G401 (cell line): ENCODE measurements at regions not wholly inside any gene's neighbourhood (a gene's known extent, or its start where the extent isn't known, plus 50 kb on each side); places are given as distances from the start of the nearest gene placed in this dataset.

Experiments used
- DNase-seq: peaks from one replicate; pipeline ENCODE4 v3.0.0-alpha.2; 2015; ENCODE audit warnings: low spot score
- in situ Hi-C: cut with HindIII; loops from 2 replicates; pipeline ENCODE4 v1.10.0; 2016; ENCODE audit warnings: low sequenced_read_pairs, mixed read lengths

- in situ Hi-C loops = no loop called here
- DNase-seq = no peak
These were observed 59.6 kb upstream of the CDH13 start for GRCh38 chr16:82567175-82567574.

- DNase-seq = no peak
- in situ Hi-C loops = no loop called here
These were observed 63.4 kb upstream of the CDH13 start for GRCh38 chr16:82563401-82563800.

GRCh38 chr16:82562183-82562683 lies 64.5 kb upstream of the CDH13 start:
- DNase-seq = no peak
- in situ Hi-C loops = no loop called here

- DNase-seq = no peak
- in situ Hi-C loops = no loop called here
These were observed 65.9 kb upstream of the CDH13 start for GRCh38 chr16:82560805-82561325.

- no peak for DNase-seq
- in situ Hi-C loops = no loop called here
These were observed 82.2 kb upstream of the CDH13 start for GRCh38 chr16:82544378-82545160.

GRCh38 chr16:82542714-82543113 lies 84.1 kb upstream of the CDH13 start:
- in situ Hi-C loops = no loop called here
- no peak for DNase-seq

- no peak for DNase-seq
- in situ Hi-C loops = no loop called here
These were observed 85.7 kb upstream of the CDH13 start for GRCh38 chr16:82541103-82541502.

- in situ Hi-C loops = no loop called here
- DNase-seq = no peak
These were observed 91.0 kb upstream of the CDH13 start for GRCh38 chr16:82535764-82536163.

- in situ Hi-C loops = no loop called here
- DNase-seq = no peak
These were observed 91.5 kb upstream of the CDH13 start for GRCh38 chr16:82535262-82535661.

- no peak for DNase-seq
- in situ Hi-C loops = no loop called here
These were observed 93.6 kb upstream of the CDH13 start for GRCh38 chr16:82533189-82533588.

- in situ Hi-C loops = no loop called here
- no peak for DNase-seq
These were observed 95.9 kb upstream of the CDH13 start for GRCh38 chr16:82530883-82531282.

GRCh38 chr16:82527101-82527500 lies 99.7 kb upstream of the CDH13 start:
- no peak for DNase-seq
- in situ Hi-C loops = no loop called here

- in situ Hi-C loops = no loop called here
- no peak for DNase-seq
These were observed 101.8 kb upstream of the CDH13 start for GRCh38 chr16:82524976-82525375.

- in situ Hi-C loops = no loop called here
- DNase-seq = no peak
These were observed 103.0 kb upstream of the CDH13 start for GRCh38 chr16:82523815-82524214.

- no peak for DNase-seq
- in situ Hi-C loops = no loop called here
These were observed 104.7 kb upstream of the CDH13 start for GRCh38 chr16:82522026-82522425.

GRCh38 chr16:82518811-82519210 lies 108.0 kb upstream of the CDH13 start:
- in situ Hi-C loops = no loop called here
- no peak for DNase-seq

- in situ Hi-C loops = no loop called here
- no peak for DNase-seq
These were observed 112.5 kb upstream of the CDH13 start for GRCh38 chr16:82514262-82514661.

- no peak for DNase-seq
- in situ Hi-C loops = no loop called here
These were observed 115.9 kb upstream of the CDH13 start for GRCh38 chr16:82510789-82511305.

- no peak for DNase-seq
- in situ Hi-C loops = no loop called here
These were observed 116.9 kb upstream of the CDH13 start for GRCh38 chr16:82509691-82510430.
